Mucosa of descending colon (tissue), 3 donors: ENCODE measurements at regions not wholly inside any gene's neighbourhood (a gene's known extent, or its start where the extent isn't known, plus 50 kb on each side); places are given as distances from the start of the nearest gene placed in this dataset.

Experiments
- ATAC-seq: fragments of 200-7000 bp; cut with Tn5 transposase; one replicate; pipeline ENCODE4 v1.9.1; 2020; ENCODE audit warnings: mild to moderate bottlenecking, moderate library complexity
- DNase-seq, 3 donors: peaks; one replicate each; pipeline ENCODE4 v3.0.0-alpha.2; 2020
- H3K36me3 ChIP-seq: fragments of 200-600 bp; one replicate; pipeline ENCODE4 v1.8.0; 2021; ENCODE audit warnings: low read depth, mild to moderate bottlenecking
- H3K4me1 ChIP-seq: fragments of 200-600 bp; one replicate; pipeline ENCODE4 v1.8.0; 2021; ENCODE audit warnings: low read depth, mild to moderate bottlenecking
- H3K4me3 ChIP-seq: fragments of 200-600 bp; one replicate; pipeline ENCODE4 v1.8.0; 2021; ENCODE audit warnings: mild to moderate bottlenecking
- H3K9me3 ChIP-seq: fragments of 200-600 bp; one replicate; pipeline ENCODE4 v1.8.0; 2021; ENCODE audit warnings: mild to moderate bottlenecking
- CTCF ChIP-seq: fragments of 200-600 bp; IDR thresholded peaks from one replicate; pipeline ENCODE4 v1.8.0; 2022; ENCODE audit warnings: antibody characterized with exemption, mild to moderate bottlenecking
- intact Hi-C, 2 donors: fragments of 100-400 bp; cut with DNase I in 1 of 2; cut with micrococcal nuclease in 1 of 2; formaldehyde crosslinking; loops; one replicate each; pipeline versions ENCODE4 v1.11.0 to v1.11.1; 2022; cut with DNase I, micrococcal nuclease
- donor health status: DM: no; HTN: no; CAD: no; lungs with moderate emphysema.
- donor health status: DM: no; HTN: no; CAD: no.
- donor health status: DM: no; HTN: yes; CAD: no.

GRCh38 chr10:43859016-43859525 is 210.4 kb upstream of the ZNF32 start:
- no peak overlapping the region for H3K4me3 ChIP-seq
- no peaks in the 10 kb centered on the region for H3K9me3 ChIP-seq
- DNase-seq (no peak), ATAC-seq (no peak)
- intact Hi-C loops: no loop called here
- H3K4me1 ChIP-seq: peaks cover 8% of the 10 kb centered on the region
- TF ChIP-seq CTCF: no peak
- no peaks in the 10 kb centered on the region for H3K36me3 ChIP-seq

GRCh38 chr10:43857931-43858315 is 209.2 kb upstream of the ZNF32 start:
- no peaks in the 10 kb centered on the region for H3K9me3 ChIP-seq
- intact Hi-C loops: no loop called here
- ATAC-seq: no peak

GRCh38 chr10:43857206-43857930 is 208.7 kb upstream of the ZNF32 start:
- no peak for ATAC-seq
- Histone ChIP-seq H3K4me1 (no peaks in the 10 kb centered on the region), H3K9me3 (no peaks in the 10 kb centered on the region), H3K36me3 (no peaks in the 10 kb centered on the region), H3K4me3 (no peak overlapping the region)
- no peak for TF ChIP-seq CTCF
- DNase-seq: no peak
- intact Hi-C loops: no loop called here

More at GRCh38 chr10:43857931-43858315, 209.2 kb upstream of the ZNF32 start:
- no peaks in the 10 kb centered on the region for H3K36me3 ChIP-seq
- no peak for TF ChIP-seq CTCF
- DNase-seq: no peak
- H3K4me3 ChIP-seq: no peak overlapping the region
- H3K4me1 ChIP-seq: peaks cover 2% of the 10 kb centered on the region

- no peak for DNase-seq
- Histone ChIP-seq H3K36me3 (no peaks in the 10 kb centered on the region), H3K9me3 (no peaks in the 10 kb centered on the region), H3K4me1 (no peaks in the 10 kb centered on the region), H3K4me3 (no peak overlapping the region)
- intact Hi-C loops: no loop called here
- no peak for ATAC-seq
- no peak for TF ChIP-seq CTCF
Observed at GRCh38 chr10:43856299-43856698, 207.6 kb upstream of the ZNF32 start.

- no peak for TF ChIP-seq CTCF
Observed at GRCh38 chr10:43855667-43856210, 207.1 kb upstream of the ZNF32 start.

More at GRCh38 chr10:43855667-43856210, 207.1 kb upstream of the ZNF32 start:
- H3K36me3 ChIP-seq: no peaks in the 10 kb centered on the region
- DNase-seq (no peak), ATAC-seq (peak; percentile 12)
- H3K9me3 ChIP-seq: no peaks in the 10 kb centered on the region
- intact Hi-C loops: no loop called here
- H3K4me1 ChIP-seq: no peaks in the 10 kb centered on the region
- H3K4me3 ChIP-seq: no peak overlapping the region
